Activated naive CD8-positive, alpha-beta T cell treated with anti-CD3 and anti-CD28 coated beads, Interleukin-2, amount 10 ng/mL, durations not matched to agents 7 days and 5 days (primary cell): ENCODE measurements at regions not wholly inside any gene's neighbourhood (a gene's known extent, or its start where the extent isn't known, plus 50 kb on each side); places are given as distances from the start of the nearest gene placed in this dataset.

Experiments
- ATAC-seq: fragments of 150-1000 bp; cut with Tn5 transposase; one replicate; pipeline ENCODE4 v1.10.0; 2021; ENCODE audit warnings: low read depth, moderate library complexity
- POLR2A ChIA-PET: fragments of 350-600 bp; sonication (Branson Sonifier 250); formaldehyde crosslinking; loops from one replicate; lab custom pipeline; 2021; ENCODE audit warnings: antibody characterized with exemption; lab: Charles Lee
- DNase-seq: peaks from one replicate; pipeline ENCODE4 v3.0.0; 2021
- H3K27ac Mint-ChIP-seq: one replicate; pipeline ENCODE4 v1.8.0; 2022; ENCODE audit warnings: mild to moderate bottlenecking, mixed read lengths
- H3K27me3 Mint-ChIP-seq: one replicate; pipeline ENCODE4 v1.8.0; 2022; ENCODE audit warnings: mild to moderate bottlenecking, moderate library complexity, mixed read lengths
- H3K36me3 Mint-ChIP-seq: one replicate; pipeline ENCODE4 v1.8.0; 2021; ENCODE audit warnings: mild to moderate bottlenecking, mixed read lengths
- H3K4me1 Mint-ChIP-seq: one replicate; pipeline ENCODE4 v1.8.0; 2021; ENCODE audit warnings: mixed read lengths
- H3K4me3 Mint-ChIP-seq: one replicate; pipeline ENCODE4 v1.8.0; 2022; ENCODE audit warnings: mild to moderate bottlenecking, moderate library complexity, mixed read lengths
- H3K9me3 Mint-ChIP-seq: one replicate; pipeline ENCODE4 v1.8.0; 2021; ENCODE audit warnings: mixed read lengths

DNA sequence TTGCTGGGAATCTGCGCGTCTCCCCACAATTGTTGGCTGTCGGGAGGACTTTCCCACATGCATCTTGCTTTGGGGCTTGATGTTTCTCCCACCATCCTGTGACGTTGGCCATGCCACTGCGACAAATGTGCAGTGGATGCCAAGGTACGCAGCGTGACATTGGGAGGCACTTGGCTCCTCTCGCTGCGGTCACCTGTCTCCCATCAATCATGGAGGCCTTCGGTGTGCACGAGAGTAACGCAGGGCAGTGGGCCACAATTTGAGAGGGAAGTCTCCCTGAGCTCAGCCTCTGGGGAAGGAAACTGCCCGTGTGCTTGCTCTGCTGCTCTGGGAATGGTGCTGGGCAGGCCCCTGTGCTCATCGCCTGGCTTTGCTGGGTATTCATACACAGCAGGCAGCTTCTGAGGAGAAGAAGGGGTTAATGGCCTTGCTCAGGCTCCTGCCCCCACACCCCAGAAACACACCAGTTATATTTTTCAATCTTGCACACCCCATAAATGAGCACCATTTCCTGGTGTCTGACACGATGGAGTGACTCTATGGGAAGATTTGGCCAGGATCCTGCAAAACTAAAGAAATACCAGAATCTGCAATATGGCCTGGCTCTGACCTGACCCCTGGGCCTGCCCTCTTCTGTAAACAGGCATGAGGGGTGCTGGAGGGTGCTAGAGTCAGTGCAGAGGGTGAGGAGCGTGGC is 153.5 kb downstream of the ADAMTS15 start:
- Mint-ChIP-seq H3K27me3 (no peaks in the 10 kb centered on the region), H3K9me3 (peaks cover 3% of the 10 kb centered on the region), H3K36me3 (no peaks in the 10 kb centered on the region), H3K4me3 (no peak overlapping the region), H3K4me1 (no peaks in the 10 kb centered on the region), H3K27ac (no peak overlapping the region)
- DNase-seq (no peak), ATAC-seq (no peak)
- POLR2A ChIA-PET: no interaction called here

DNA sequence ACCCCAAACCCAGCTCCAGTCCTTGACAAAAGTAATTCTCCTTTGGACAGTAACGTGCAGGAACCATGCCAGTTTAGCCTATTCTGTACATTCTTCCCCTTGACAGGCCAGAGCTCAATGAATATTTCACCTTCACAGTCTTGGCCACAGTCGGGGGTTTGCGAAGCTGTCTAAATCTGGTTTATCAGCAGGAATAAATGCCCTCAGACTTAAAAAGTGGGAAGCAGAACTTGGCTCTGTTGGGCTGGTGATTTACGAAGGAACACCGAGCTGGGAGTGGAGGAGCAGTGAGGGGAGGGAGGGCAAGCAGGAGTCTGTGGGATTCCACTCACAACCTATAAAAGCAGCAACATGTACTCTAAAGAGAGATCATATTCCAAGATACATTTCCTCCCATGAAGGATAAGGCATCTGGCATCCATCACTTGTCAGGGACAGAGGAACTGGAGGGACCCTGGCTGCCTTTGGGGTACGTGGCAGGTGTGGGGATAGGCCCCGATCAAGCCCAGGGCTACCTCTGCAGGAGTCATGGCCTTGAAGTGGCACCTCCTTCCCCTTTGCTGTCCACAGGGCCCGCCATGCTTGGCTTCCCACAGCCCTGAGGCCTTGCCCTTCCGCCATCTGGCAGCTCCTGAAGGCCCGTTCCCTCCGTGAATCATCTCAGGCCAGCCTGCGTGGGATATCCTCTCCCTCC is 154.3 kb downstream of the ADAMTS15 start:
- Mint-ChIP-seq H3K4me1 (no peaks in the 10 kb centered on the region), H3K9me3 (peaks cover 3% of the 10 kb centered on the region), H3K36me3 (no peaks in the 10 kb centered on the region), H3K4me3 (no peak overlapping the region), H3K27me3 (no peaks in the 10 kb centered on the region), H3K27ac (no peak overlapping the region)
- POLR2A ChIA-PET: no interaction called here
- ATAC-seq (no peak), DNase-seq (no peak)

DNA sequence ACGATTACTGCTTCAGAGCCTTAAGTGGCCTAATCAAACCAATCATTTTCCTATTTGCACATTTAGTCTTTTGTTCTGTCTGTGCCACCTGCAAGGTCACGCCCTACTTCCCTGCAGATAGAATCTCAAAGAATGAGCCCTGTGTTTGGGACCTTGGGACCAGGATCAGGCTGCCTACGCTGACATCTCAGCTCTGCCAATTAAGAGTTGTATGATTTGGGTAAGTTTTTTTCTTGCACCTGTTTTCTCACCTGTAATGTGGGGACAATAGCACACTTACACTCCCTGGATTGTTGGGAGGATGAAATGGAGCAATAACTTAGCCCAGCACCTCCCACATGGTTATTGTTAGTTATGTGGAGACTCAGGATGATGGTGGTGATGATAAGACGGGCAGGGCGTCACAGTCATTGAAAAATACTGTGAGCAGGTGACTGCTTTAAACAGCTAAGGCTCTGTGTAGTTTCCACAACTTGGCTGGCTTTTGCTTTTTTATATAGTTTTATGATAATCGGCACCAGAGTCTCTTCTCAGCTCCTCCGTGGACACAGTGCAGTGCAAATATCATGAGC is 155.0 kb downstream of the ADAMTS15 start:
- Mint-ChIP-seq H3K27ac (no peak overlapping the region), H3K4me3 (no peak overlapping the region), H3K36me3 (no peaks in the 10 kb centered on the region), H3K9me3 (peaks cover 3% of the 10 kb centered on the region), H3K4me1 (no peaks in the 10 kb centered on the region), H3K27me3 (no peaks in the 10 kb centered on the region)
- POLR2A ChIA-PET: no interaction called here
- no peak for DNase-seq
- ATAC-seq: no peak

DNA sequence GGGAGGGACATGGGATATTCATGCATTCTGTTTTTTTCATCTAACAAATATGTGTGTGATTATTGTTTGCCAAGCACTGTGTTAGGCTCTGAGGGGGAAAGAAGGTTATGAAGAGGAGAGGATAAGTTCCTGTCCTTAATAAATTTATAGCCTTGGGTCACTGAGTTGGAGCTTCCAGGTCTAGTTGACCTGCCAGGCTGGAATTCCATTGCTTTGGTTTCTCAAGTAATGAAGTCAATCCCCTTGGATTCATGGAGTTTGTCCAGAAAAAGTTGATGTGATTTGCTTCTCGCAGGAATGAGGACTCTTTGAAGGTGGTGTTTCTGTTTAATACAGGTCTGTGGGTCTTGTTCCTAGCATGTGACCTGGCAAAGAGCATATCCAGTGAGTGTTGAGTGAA is 156.2 kb downstream of the ADAMTS15 start:
- no peak for DNase-seq
- Mint-ChIP-seq H3K27me3 (no peaks in the 10 kb centered on the region), H3K27ac (no peak overlapping the region)

DNA sequence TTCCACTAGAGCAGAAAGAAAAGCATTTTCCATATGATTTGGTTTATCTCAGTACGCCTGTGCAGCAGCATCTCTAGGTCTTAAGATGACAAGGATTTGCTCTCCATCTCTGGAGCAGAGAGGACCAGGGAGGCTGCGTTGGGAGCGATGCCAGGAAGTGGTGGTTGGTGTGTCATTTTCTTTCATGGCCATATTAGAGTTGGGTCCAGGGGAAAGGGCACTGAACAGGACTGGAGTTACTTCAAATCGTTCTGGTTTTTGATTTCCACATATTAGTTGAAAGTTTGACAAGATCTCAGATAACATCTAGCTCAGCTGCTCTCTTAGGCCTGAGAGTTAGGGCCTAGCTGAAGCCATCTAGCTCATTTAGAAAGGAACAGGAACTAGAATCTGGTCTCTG is 157.7 kb downstream of the ADAMTS15 start:
- Mint-ChIP-seq H3K4me3 (no peak overlapping the region), H3K36me3 (no peaks in the 10 kb centered on the region), H3K27ac (no peak overlapping the region), H3K4me1 (no peaks in the 10 kb centered on the region), H3K9me3 (peaks cover under 1% of the 10 kb centered on the region), H3K27me3 (no peaks in the 10 kb centered on the region)
- no peak for ATAC-seq
- POLR2A ChIA-PET: no interaction called here
- no peak for DNase-seq

More for the DNA sequence above, 156.2 kb downstream of the ADAMTS15 start:
- POLR2A ChIA-PET: no interaction called here
- Mint-ChIP-seq H3K4me3 (no peak overlapping the region), H3K4me1 (no peaks in the 10 kb centered on the region), H3K36me3 (no peaks in the 10 kb centered on the region), H3K9me3 (peaks cover 3% of the 10 kb centered on the region)
- no peak for ATAC-seq

DNA sequence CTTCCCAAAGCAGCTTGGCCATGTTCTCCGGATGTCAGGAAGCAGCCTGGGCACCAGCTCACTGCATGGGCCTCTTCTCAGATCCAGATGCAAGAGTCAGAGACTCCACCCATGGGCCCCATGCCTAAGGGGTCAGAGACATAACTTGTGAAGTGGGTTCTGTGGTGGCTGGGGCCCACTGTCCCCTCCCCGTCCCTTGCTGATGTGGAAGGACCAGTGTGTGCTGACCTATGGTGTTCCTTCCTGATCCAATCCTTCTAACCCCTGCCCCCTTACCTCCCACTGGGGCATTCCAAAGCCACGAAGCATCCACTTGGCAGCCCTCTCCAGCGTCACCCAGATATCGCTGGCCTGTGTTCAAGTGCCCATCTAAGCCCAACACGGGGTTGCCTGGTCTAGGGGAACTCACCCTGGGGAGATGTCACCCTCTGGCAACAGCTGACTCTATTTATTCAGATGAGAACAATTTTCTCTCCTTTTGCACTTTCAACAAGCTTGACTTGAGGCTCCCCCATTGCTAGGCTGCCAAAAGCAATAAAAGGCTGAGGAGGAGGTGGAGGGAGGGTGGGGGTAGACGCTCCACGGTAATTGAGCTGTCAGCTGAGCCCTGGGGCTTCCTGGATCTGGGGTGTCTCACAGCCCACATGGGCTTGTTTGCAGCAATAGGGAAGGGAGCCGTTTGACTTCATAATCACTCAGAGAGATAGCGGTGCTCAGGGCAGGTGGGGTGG is 158.5 kb downstream of the ADAMTS15 start:
- Mint-ChIP-seq H3K4me1 (no peaks in the 10 kb centered on the region), H3K36me3 (no peaks in the 10 kb centered on the region), H3K4me3 (no peak overlapping the region), H3K27ac (no peak overlapping the region), H3K27me3 (no peaks in the 10 kb centered on the region), H3K9me3 (no peaks in the 10 kb centered on the region)
- POLR2A ChIA-PET: no interaction called here
- ATAC-seq (no peak), DNase-seq (no peak)

DNA sequence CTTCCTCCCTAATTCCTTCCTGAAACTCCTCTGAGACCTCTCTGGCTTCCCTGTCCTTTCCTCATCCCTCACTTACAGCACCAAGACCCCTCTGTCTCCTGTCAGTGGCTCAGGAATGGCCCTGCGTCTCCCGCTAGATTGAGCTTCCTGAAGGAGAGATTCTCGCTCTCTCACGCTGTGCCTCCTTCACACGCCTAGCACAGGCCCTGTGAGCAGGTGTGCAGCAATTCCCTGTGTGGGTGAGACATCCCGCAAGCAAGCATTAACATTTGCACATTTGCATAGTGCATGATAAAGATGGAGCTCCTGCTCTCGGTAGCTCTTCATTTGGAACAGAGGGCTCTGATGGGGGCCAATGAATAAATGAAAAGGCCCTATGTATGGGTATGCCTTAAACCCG is 159.8 kb downstream of the ADAMTS15 start:
- ATAC-seq (no peak), DNase-seq (no peak)
- POLR2A ChIA-PET: no interaction called here
- H3K36me3 Mint-ChIP-seq: no peaks in the 10 kb centered on the region
- H3K4me1 Mint-ChIP-seq: no peaks in the 10 kb centered on the region
- no peak overlapping the region for H3K4me3 Mint-ChIP-seq
- H3K9me3 Mint-ChIP-seq: no peaks in the 10 kb centered on the region
- H3K27ac Mint-ChIP-seq: no peak overlapping the region
- H3K27me3 Mint-ChIP-seq: no peaks in the 10 kb centered on the region

DNA sequence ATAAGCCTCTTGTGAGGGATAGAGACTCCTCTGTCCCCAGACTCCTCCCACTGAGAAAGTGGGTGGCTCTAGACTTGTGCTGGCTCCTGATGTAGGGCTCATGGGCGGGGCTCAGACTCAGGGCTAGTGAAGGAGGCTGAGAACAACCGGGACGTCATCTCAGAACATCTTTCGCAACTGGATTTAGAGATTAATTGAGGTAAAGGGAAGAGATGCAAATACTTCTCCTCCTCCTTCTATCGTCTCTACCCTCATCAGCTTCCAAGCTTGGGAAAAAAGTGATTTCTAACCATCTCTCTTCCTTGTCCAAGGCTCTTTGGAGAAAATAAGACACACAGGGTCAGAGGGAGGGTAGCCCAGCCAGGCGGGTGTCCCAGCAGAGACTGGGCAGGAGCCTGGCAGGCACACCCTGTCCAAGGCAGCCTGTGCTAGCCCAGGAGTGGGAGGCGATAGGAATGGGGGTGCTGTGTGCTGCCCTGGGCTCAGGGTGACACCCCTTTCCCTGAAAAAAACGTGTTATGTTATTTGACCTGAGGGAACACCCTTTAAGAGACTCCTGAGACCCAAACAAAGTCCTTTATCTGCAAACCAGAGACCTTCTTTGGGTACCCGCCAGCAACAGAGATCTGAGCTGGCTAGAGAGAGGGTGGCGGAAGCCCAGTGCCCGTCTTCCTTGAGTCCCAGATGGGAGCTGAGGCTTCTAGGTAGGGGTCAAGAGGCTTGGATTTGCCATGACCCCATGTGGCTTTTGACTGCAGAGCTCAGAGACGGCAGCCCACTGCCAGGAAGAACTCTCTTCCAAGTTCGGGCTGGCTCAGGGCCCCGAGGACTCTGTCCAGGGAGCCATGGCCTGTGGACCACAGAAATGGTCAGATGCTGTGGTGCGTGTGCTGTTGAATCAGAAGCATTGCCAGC is 160.9 kb downstream of the ADAMTS15 start:
- DNase-seq (no peak), ATAC-seq (no peak)
- Mint-ChIP-seq H3K4me3 (no peak overlapping the region), H3K27me3 (no peaks in the 10 kb centered on the region), H3K4me1 (no peaks in the 10 kb centered on the region), H3K36me3 (no peaks in the 10 kb centered on the region), H3K9me3 (no peaks in the 10 kb centered on the region), H3K27ac (no peak overlapping the region)
- POLR2A ChIA-PET: no interaction called here

DNA sequence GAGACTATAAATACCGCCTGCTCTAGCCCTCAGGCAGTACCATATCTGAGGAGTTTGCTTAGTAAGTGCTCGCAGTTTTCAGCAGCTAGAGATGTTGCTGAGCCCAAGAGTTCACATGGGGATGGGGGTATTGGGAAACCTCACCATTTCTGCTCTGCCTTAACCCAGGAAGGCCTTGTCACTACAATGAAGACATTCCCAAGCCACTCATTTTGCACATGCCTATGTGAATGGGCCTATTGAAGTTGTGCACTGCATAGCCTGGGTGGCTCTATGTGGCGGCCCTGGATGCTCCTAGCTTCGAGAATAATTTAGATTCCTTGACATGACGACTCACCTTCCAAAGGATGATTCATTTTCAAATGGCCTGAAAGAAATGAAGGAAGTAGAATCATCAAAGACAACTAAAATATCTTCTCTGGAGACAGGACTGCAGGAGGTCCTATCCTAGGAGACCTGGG is 163.4 kb downstream of the ADAMTS15 start:
- DNase-seq: no peak
- H3K36me3 Mint-ChIP-seq: no peaks in the 10 kb centered on the region
- H3K4me1 Mint-ChIP-seq: no peaks in the 10 kb centered on the region
- no peak overlapping the region for H3K27ac Mint-ChIP-seq
- no peaks in the 10 kb centered on the region for H3K27me3 Mint-ChIP-seq
- no peak for ATAC-seq
- POLR2A ChIA-PET: no interaction called here
- H3K4me3 Mint-ChIP-seq: no peak overlapping the region
- no peaks in the 10 kb centered on the region for H3K9me3 Mint-ChIP-seq

DNA sequence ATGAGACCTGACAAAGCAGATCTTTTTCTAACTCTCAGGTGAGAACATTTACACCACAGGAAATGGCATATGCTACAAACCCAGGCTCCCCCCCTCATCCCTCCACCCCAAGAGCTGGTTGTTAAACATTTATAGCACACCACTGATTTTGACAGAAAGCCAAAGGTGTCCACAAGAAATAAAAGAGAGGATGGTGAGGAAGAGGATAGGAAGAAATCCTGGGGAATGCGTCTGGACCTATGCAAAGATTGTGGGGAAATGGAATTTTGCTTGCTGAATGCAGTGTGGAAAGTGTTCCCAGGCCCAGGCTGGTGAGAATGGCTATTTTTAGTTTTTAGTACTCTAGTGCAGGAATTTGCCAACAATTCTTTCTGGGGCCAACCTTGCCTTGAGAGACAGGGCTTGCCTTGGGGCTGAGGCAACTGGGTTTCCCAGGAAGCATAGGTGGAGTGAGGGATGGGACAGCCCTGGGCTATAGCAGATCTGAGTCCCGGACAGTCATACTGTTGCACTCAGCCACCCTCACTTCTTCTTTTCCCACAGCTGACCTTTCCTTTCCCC is 163.9 kb downstream of the ADAMTS15 start:
- DNase-seq (no peak), ATAC-seq (no peak)
- Mint-ChIP-seq H3K27me3 (no peaks in the 10 kb centered on the region), H3K27ac (no peak overlapping the region), H3K4me1 (no peaks in the 10 kb centered on the region), H3K36me3 (no peaks in the 10 kb centered on the region), H3K4me3 (no peak overlapping the region), H3K9me3 (no peaks in the 10 kb centered on the region)
- POLR2A ChIA-PET: no interaction called here

DNA sequence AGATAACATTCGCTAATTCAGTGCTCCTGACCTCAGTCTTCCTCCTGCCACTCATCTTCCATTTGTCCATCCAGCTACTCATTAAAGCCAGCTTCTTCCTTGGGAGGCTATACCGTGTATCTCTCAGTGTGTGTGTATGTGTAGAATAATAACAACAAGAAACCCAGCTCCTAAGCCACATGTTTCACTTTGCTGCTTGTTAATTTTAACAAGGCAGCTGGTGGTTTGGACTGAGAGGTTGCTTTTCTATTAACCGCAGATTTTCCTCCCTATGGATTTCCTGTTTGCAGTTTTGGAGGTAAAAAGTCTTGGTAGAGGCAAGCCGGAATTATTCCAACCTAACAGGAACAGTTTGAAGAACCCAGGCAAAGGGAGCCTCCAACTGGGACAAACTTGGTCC is 165.0 kb downstream of the ADAMTS15 start:
- no peak overlapping the region for H3K27ac Mint-ChIP-seq
- POLR2A ChIA-PET: no interaction called here
- H3K4me1 Mint-ChIP-seq: no peaks in the 10 kb centered on the region
- H3K27me3 Mint-ChIP-seq: no peaks in the 10 kb centered on the region
- ATAC-seq: no peak
- no peaks in the 10 kb centered on the region for H3K36me3 Mint-ChIP-seq
- no peak overlapping the region for H3K4me3 Mint-ChIP-seq
- DNase-seq: no peak
- no peaks in the 10 kb centered on the region for H3K9me3 Mint-ChIP-seq

DNA sequence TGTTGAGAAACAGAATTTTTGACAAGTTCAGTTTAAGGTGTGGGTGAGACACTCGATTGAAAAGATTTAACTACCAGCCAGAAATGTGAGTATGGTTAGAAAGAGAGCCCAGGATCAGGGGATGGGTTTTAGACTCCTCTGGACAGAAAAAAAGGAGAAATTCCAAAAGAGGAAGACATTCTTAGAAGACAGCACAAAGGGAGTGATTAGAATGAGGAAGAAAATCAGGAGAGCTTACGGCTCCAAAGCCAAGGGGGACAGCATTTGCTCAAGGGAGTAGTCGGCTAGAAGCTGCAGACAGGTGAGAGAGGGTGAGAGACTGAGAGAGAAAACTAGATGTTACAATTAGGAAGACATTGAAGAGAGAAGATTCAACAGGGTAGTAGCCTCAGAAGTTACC is 166.1 kb downstream of the ADAMTS15 start:
- ATAC-seq: no peak
- Mint-ChIP-seq H3K4me3 (no peak overlapping the region), H3K27me3 (no peaks in the 10 kb centered on the region), H3K36me3 (no peaks in the 10 kb centered on the region), H3K9me3 (no peaks in the 10 kb centered on the region), H3K27ac (no peak overlapping the region), H3K4me1 (no peaks in the 10 kb centered on the region)
- POLR2A ChIA-PET: no interaction called here
- no peak for DNase-seq

DNA sequence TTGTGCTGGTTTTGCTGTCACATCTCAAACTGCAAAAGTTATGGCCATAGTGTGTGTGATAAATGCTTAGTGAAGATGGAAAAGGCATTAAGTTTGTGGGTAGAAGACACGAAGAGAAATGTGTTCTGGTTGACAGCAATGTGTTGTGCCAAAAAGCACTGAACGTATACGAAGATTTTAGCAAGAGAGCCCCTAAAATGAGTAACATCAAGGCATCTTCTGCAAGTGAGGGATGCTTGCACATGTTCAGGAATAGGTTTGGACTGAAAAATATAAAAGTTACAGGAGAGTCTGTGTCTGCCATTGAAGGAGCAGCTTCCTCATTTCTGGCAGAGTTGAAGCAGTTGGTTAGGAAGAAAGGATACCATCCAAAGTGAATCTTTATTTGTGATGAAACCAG is 167.1 kb downstream of the ADAMTS15 start:
- DNase-seq (no peak), ATAC-seq (no peak)
- POLR2A ChIA-PET: no interaction called here
- no peak overlapping the region for H3K27ac Mint-ChIP-seq
- H3K4me3 Mint-ChIP-seq: no peak overlapping the region
- H3K36me3 Mint-ChIP-seq: no peaks in the 10 kb centered on the region
- H3K9me3 Mint-ChIP-seq: no peaks in the 10 kb centered on the region
- no peaks in the 10 kb centered on the region for H3K4me1 Mint-ChIP-seq
- no peaks in the 10 kb centered on the region for H3K27me3 Mint-ChIP-seq
